ENCODE measurements at regions not wholly inside any gene's neighbourhood (a gene's known extent, or its start where the extent isn't known, plus 50 kb on each side); places are given as distances from the start of the nearest gene placed in this dataset.

DNA sequence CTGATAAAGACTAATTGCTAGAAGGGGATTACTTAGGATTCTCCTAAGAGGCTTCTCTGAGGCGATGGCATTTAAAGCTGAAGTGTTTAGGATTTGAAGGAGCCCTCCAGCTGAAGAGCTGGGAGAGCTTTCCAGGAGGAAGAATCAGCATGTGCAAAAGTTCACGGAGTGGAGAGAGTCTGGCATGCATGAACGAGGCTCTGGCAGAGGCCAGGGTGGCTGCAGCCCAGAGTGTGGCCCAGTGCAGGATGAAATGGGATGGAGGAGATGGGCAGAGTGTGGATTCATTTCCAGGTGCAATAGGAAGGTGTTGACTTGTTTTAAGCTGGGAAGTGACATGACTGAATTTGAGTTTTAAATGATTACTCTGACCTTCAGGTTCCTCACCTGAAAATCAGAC is 249.0 kb upstream of the CCL2 start:
- Histone ChIP-seq H3K79me2 (ENCODE audit: insufficient read depth, low read length) (no peaks in the 10 kb centered on the region), H3K4me3 (replicated peaks in 1 of 3; ENCODE audit: low read depth in 2 of 3, low read length in 3 of 3) (no peak overlapping the region), H3K4me2 (replicated peaks; ENCODE audit: extremely low read depth, low read length, poor library complexity, severe bottlenecking) (no peak overlapping the region), H3K27me3 (ENCODE audit: control insufficient read depth in 2 of 2, insufficient read depth in 2 of 2, low read length in 2 of 2) (peaks cover 0 to 2% of the 10 kb centered on the region in 2 donors), H3K27ac (ENCODE audit: low read depth in 1 of 2, low read length in 2 of 2) (no peak overlapping the region), H2AFZ (ENCODE audit: insufficient read depth, low read depth, low read length, poor library complexity, severe bottlenecking) (no peak overlapping the region), H3K4me1 (ENCODE audit: control insufficient read depth in 1 of 2, insufficient read depth in 2 of 2, low read length in 2 of 2) (no peaks in the 10 kb centered on the region), H3K9ac (ENCODE audit: insufficient read depth, low read length, poor library complexity, severe bottlenecking) (no peak overlapping the region), H3K36me3 (replicated peaks in 1 of 2; ENCODE audit: control insufficient read depth in 1 of 2, insufficient read depth in 2 of 2, low read length in 2 of 2) (no peaks in the 10 kb centered on the region), H4K20me1 (ENCODE audit: insufficient read depth, low read length) (no peaks in the 10 kb centered on the region), H3K9me3 (replicated peaks in 1 of 2; ENCODE audit: control insufficient read depth in 1 of 2, insufficient read depth in 1 of 2, low read length in 2 of 2) (peaks cover 4% of the 10 kb centered on the region in 2 donors)
- no peak overlapping the region for H3K27ac Mint-ChIP-seq
- H3K27me3 Mint-ChIP-seq (ENCODE audit: low read depth in 3 of 3), result peaks cover 4 to 5% (median 5%) of the 10 kb centered on the region in 3 donors
- DNase-seq, result no peak
- H3K9me3 Mint-ChIP-seq, result peaks cover 0 to 5% (median under 1%) of the 10 kb centered on the region in 7 donors
- intact Hi-C loops (cut with micrococcal nuclease), result no loop called here
- WGBS (ENCODE audit: insufficient coverage), result 84% methylated on average over 3 of the region's 3 CpGs
- no peak overlapping the region for H3K4me3 Mint-ChIP-seq
- TF ChIP-seq, protein P1, sequence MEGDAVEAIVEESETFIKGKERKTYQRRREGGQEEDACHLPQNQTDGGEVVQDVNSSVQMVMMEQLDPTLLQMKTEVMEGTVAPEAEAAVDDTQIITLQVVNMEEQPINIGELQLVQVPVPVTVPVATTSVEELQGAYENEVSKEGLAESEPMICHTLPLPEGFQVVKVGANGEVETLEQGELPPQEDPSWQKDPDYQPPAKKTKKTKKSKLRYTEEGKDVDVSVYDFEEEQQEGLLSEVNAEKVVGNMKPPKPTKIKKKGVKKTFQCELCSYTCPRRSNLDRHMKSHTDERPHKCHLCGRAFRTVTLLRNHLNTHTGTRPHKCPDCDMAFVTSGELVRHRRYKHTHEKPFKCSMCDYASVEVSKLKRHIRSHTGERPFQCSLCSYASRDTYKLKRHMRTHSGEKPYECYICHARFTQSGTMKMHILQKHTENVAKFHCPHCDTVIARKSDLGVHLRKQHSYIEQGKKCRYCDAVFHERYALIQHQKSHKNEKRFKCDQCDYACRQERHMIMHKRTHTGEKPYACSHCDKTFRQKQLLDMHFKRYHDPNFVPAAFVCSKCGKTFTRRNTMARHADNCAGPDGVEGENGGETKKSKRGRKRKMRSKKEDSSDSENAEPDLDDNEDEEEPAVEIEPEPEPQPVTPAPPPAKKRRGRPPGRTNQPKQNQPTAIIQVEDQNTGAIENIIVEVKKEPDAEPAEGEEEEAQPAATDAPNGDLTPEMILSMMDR (IDR thresholded peaks at IDR 0.05), result no peak
- no peaks in the 10 kb centered on the region for H3K36me3 Mint-ChIP-seq
- no peaks in the 10 kb centered on the region for H3K4me1 Mint-ChIP-seq

DNA sequence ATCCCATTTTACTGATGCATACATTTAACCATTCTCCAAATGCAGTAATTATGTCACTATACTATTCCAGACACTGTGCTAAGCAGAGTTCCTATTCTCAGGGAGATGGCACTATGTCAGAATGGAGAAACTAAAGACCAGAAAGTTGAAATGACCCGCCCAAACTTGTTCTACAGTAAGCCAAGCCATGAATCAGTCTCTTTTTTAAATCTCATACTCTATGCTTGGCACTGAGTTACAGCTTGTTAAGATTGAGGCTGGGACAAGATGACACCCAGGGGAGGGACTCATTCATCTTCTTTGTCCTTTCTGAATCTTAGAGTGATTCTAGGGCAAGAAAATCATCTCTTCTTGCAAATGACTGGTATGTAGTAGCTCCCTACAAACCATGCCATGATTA is 247.0 kb upstream of the CCL2 start:
- no peak overlapping the region for H3K27ac Mint-ChIP-seq
- peaks cover 0 to 2% (median 0%) of the 10 kb centered on the region in 7 donors for H3K9me3 Mint-ChIP-seq
- Histone ChIP-seq H4K20me1 (ENCODE audit: insufficient read depth, low read length) (no peaks in the 10 kb centered on the region), H3K4me2 (replicated peaks; ENCODE audit: extremely low read depth, low read length, poor library complexity, severe bottlenecking) (no peak overlapping the region), H3K9me3 (replicated peaks in 1 of 2; ENCODE audit: control insufficient read depth in 1 of 2, insufficient read depth in 1 of 2, low read length in 2 of 2) (no peaks in the 10 kb centered on the region), H2AFZ (ENCODE audit: insufficient read depth, low read depth, low read length, poor library complexity, severe bottlenecking) (no peak overlapping the region), H3K36me3 (replicated peaks in 1 of 2; ENCODE audit: control insufficient read depth in 1 of 2, insufficient read depth in 2 of 2, low read length in 2 of 2) (no peaks in the 10 kb centered on the region), H3K4me3 (replicated peaks in 1 of 3; ENCODE audit: low read depth in 2 of 3, low read length in 3 of 3) (no peak overlapping the region), H3K79me2 (ENCODE audit: insufficient read depth, low read length) (no peaks in the 10 kb centered on the region), H3K4me1 (ENCODE audit: control insufficient read depth in 1 of 2, insufficient read depth in 2 of 2, low read length in 2 of 2) (no peaks in the 10 kb centered on the region), H3K27ac (ENCODE audit: low read depth in 1 of 2, low read length in 2 of 2) (no peak overlapping the region), H3K9ac (ENCODE audit: insufficient read depth, low read length, poor library complexity, severe bottlenecking) (no peak overlapping the region), H3K27me3 (ENCODE audit: control insufficient read depth in 2 of 2, insufficient read depth in 2 of 2, low read length in 2 of 2) (peaks cover 0 to 2% of the 10 kb centered on the region in 2 donors)
- peaks cover 4 to 9% (median 7%) of the 10 kb centered on the region in 3 donors for H3K27me3 Mint-ChIP-seq (ENCODE audit: low read depth in 3 of 3)
- H3K4me1 Mint-ChIP-seq, result no peaks in the 10 kb centered on the region
- WGBS (ENCODE audit: insufficient coverage), result no CpG with 5 or more reads among the region's 1 CpG
- no peaks in the 10 kb centered on the region for H3K36me3 Mint-ChIP-seq
- intact Hi-C loops (cut with micrococcal nuclease), result no loop called here
- H3K4me3 Mint-ChIP-seq, result no peak overlapping the region
- TF ChIP-seq, protein P1 (IDR thresholded peaks at IDR 0.05), result no peak
- DNase-seq, result no peak

Measured in CD14-positive monocyte (primary cell).